GM18868 (cell line): ENCODE measurements at regions not wholly inside any gene's neighbourhood (a gene's known extent, or its start where the extent isn't known, plus 50 kb on each side); places are given as distances from the start of the nearest gene placed in this dataset.

Source experiments
- ATAC-seq: cut with Tn5 transposase; IDR thresholded peaks from one replicate; pipeline ENCODE4 v1.9.1; 2021; ENCODE audit warnings: mild to moderate bottlenecking, moderate library complexity; ENCODE audit not compliant: unreplicated experiment

DNA sequence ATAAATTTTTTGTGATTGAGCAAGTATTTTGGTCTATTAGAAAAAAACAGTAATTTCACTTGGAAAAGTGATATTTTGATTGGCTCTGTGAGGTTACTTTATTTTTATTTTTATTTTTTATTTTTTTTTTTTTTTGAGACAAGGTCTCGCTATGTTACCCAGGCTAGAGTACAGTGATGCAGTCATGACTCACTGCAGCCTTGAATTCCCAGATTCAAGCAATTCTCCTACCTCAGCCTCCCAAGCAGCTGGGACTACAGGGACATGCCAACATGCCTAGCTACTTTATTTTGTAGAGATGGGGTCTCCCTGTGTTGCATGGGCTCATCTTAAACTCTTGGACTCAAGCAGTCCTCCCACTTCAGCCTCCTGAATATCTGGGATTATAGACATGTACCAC lies 60.9 kb upstream of the MGAT5 start:
- ATAC-seq: no peak

DNA sequence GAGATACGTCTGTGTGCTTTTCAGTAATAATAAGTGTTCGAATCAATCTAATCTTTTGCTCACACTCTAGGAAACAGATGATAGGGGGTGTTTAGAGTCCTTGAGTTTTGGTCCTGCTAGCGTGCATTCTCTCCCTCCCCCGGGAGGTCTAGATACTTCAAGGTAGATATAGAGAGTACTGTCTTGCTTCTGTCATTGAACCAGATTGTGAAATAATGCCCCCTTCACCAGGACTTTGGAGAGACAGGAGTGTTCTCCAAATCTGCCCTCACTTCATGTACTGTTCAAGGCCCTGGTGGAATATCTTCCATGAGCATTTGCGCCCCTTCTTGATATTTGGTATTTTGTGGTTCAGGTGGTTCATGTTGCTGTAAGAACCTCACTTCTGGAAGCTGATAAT lies 59.4 kb upstream of the MGAT5 start:
- no peak for ATAC-seq

GRCh38 chr2:134195341-134195740 lies 58.5 kb upstream of the MGAT5 start:
- no peak for ATAC-seq

DNA sequence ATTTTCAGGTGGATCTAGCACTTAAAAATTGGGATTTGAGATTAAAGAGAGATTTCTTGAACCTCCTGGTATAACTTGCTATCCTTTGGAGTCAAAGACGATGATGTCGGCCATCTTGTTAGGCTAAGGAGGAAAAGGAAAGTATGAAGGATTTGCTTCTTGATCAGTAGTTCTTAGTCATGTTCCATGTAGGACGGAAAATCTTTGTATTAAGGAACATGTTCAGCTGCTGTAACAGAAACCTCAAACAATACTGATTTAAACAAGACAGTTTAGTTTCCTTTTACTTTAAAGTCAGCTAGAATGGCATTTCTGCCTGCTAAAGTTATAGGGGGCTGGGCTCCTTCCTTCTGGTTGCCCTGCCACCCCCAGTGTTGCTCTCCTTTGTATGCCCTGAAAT lies 56.4 kb upstream of the MGAT5 start:
- ATAC-seq: no peak

DNA sequence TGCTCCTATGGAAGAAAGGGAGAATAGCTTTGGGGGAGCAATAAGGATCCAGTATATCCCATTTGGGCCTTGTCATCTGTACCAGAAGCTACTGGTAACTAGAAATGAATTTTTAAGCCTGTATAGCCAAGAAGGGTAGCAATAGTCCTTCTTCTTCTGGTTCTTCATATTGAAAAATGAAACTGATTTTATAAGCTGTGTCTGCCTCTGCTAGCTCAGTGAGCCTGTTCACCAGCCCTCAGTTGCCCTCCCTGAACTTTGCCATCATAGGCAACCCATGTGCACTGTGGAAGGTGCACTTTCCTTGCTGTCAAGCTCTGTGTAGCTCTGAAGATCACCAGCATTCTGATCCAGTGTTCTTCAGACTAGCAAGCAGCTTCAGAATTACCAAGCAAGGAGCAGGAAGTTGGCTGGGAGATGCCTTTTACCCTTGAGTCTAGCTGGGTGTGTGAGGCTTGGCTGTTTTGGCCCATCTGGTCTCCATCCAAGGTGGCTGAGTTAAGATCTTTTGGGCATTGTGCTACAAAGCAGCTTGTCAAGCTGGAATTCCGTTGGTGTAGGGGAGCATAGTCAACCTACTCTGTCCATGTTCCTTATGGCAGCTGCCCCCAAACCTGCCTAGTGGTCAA lies 55.8 kb upstream of the MGAT5 start:
- peak; percentile 51 for ATAC-seq

GRCh38 chr2:134199123-134199522 lies 54.7 kb upstream of the MGAT5 start:
- no peak for ATAC-seq

GRCh38 chr2:134200036-134200618 lies 53.7 kb upstream of the MGAT5 start:
- ATAC-seq: no peak

- ATAC-seq: no peak
Measured at GRCh38 chr2:134201533-134201932, 52.3 kb upstream of the MGAT5 start.

DNA sequence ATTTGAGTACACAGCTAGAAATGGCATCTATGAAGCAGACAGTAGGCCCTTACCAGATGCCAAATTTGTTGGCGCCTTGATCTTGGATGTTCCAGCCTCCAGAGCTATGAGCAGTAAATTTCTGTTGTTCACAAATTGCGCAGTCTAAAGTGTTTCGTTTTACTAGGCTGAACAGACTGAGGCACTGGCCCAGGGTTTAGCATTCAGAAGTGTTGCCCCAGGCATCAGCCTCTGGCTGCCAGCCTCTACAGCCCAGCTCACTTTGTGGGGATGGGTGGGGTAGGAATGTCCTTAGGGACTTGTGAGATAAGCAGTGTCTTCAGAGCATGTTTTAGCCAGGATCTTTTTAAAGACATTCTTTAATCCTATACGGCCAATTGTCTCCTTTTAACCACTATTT lies 51.5 kb upstream of the MGAT5 start:
- no peak for ATAC-seq

DNA sequence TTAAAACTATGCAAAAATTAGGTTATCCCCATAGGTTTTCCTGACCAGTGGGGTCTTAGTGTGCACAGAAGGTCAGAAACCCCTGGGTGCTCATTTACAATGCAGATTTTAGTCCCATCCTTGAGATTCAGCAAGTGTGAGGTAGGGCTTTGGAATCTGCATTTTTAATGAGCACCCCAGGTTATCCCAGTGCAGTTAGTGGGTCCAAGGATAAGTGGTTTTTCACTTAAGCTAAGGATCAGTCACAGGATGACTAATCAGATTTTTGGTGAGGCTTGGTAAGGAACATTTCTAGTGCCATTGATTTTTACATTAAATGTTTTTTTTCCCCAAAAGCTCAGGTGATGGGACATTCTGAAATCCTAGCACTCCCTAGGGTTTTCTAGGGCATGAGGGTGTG lies 50.7 kb upstream of the MGAT5 start:
- no peak for ATAC-seq
